Stomach (tissue), 4 donors: ENCODE measurements at regions not wholly inside any gene's neighbourhood (a gene's known extent, or its start where the extent isn't known, plus 50 kb on each side); places are given as distances from the start of the nearest gene placed in this dataset.

Source experiments
- CTCF ChIP-seq, 7 experiments: fragments of 450-650 bp in 4 of 7; fragments of 200-600 bp in 3 of 7; sonication (generic) in 3 of 7; IDR thresholded peaks; one replicate each; pipeline ENCODE4 v1.5.1; 2016 to 2019; ENCODE audit warnings: antibody characterized with exemption in 7 of 7, control low read depth in 2 of 7, mild to moderate bottlenecking in 1 of 7
- EP300 ChIP-seq: sonication (generic); formaldehyde crosslinking; IDR thresholded peaks from one replicate; pipeline ENCODE4 v1.6.1; 2017; ENCODE audit warnings: antibody characterized with exemption
- POLR2A ChIP-seq, 4 donors: fragments of 450-650 bp; IDR thresholded peaks; one replicate each; pipeline ENCODE4 v1.6.1; 2016; ENCODE audit warnings: antibody characterized with exemption in 4 of 4, control low read depth in 2 of 4, mild to moderate bottlenecking in 1 of 4, moderate library complexity in 1 of 4
- POLR2AphosphoS5 ChIP-seq, 3 donors: sonication (generic); formaldehyde crosslinking; IDR thresholded peaks; one replicate each; pipeline ENCODE4 v1.6.1; 2016; ENCODE audit warnings: antibody characterized with exemption in 3 of 3

GRCh38 chr4:38254825-38255224 lies 294.6 kb downstream of the PTTG2 start:
- TF ChIP-seq EP300: no peak
- no peak for TF ChIP-seq CTCF (IDR thresholded peaks at IDR 0.05)
- no peak for TF ChIP-seq POLR2A (IDR thresholded peaks at IDR 0.05)
- TF ChIP-seq POLR2AphosphoS5 (IDR thresholded peaks at IDR 0.05): no peak
